K562 (cell line): ENCODE measurements at regions not wholly inside any gene's neighbourhood (a gene's known extent, or its start where the extent isn't known, plus 50 kb on each side); places are given as distances from the start of the nearest gene placed in this dataset.

Source experiments
- BMI1 ChIP-seq: fragments of 150-350 bp; IDR thresholded peaks from 2 replicates; pipeline ENCODE4 v1.6.1; 2014; ENCODE audit warnings: low read length
- FOXA3 ChIP-seq, 2 experiments: fragments of 450-650 bp in 1 of 2; sonication (generic) in 1 of 2; formaldehyde crosslinking; IDR thresholded peaks in 1 of 2; conservative IDR thresholded peaks in 1 of 2; 2 replicates each; pipeline versions ENCODE4 v1.4.0 to v1.8.0; 2020 to 2022; ENCODE audit warnings: mild to moderate bottlenecking in 2 of 2, missing genetic modification reagents in 1 of 2
- IRF2 ChIP-seq: sonication (generic); formaldehyde crosslinking; IDR thresholded peaks from 2 replicates; pipeline ENCODE4 v1.8.1; 2022; ENCODE audit warnings: mild to moderate bottlenecking, missing genetic modification reagents
- MCM3 ChIP-seq: fragments of 450-650 bp; IDR thresholded peaks from 2 replicates; pipeline ENCODE4 v1.6.1; 2016
- MED1 ChIP-seq: sonication (generic); formaldehyde crosslinking; IDR thresholded peaks from 2 replicates; pipeline ENCODE4 v1.8.1; 2023; ENCODE audit warnings: missing genetic modification reagents, borderline replicate concordance
- MTA1 ChIP-seq: fragments of 450-650 bp; IDR thresholded peaks from 2 replicates; pipeline ENCODE4 v1.6.1; 2017; ENCODE audit warnings: borderline replicate concordance
- NR1H2 ChIP-seq: sonication (generic); formaldehyde crosslinking; IDR thresholded peaks from 2 replicates; pipeline ENCODE4 v1.4.0; 2020; ENCODE audit warnings: mild to moderate bottlenecking, missing genetic modification reagents
- SIRT6 ChIP-seq: IDR thresholded peaks from one replicate; pipeline ENCODE4 v1.6.1; 2012; ENCODE audit warnings: low read depth, mild to moderate bottlenecking, control low read depth, inconsistent platforms, low read length, moderate library complexity
- SMARCC2 ChIP-seq: fragments of 450-650 bp; IDR thresholded peaks from 2 replicates; pipeline ENCODE4 v1.6.1; 2017; ENCODE audit warnings: antibody characterized with exemption, moderate library complexity, mild to moderate bottlenecking, low read depth
- TEAD1 ChIP-seq, 2 experiments: fragments of 450-650 bp in 1 of 2; sonication (generic) in 1 of 2; formaldehyde crosslinking; IDR thresholded peaks; 2 replicates each; pipeline versions ENCODE4 v1.4.0 to v1.8.0; 2020 to 2022; ENCODE audit warnings: mild to moderate bottlenecking in 2 of 2, missing genetic modification reagents in 1 of 2
- THAP12 ChIP-seq: fragments of 250-450 bp; sonication (Bioruptor Pico); IDR thresholded peaks from 2 replicates; pipeline ENCODE4 v1.9.0; 2021; ENCODE audit warnings: mild to moderate bottlenecking, inconsistent platforms
- ZNF668 ChIP-seq: fragments of 250-450 bp; sonication (Bioruptor Pico); IDR thresholded peaks from 2 replicates; pipeline ENCODE4 v1.8.0; 2022; ENCODE audit warnings: mild to moderate bottlenecking, inconsistent platforms
- TF ChIP-seq, protein P1 (sequence below): sonication (generic); formaldehyde crosslinking; IDR thresholded peaks from 2 replicates; pipeline ENCODE4 v1.8.0; 2022; ENCODE audit warnings: mild to moderate bottlenecking, missing genetic modification reagents

DNA sequence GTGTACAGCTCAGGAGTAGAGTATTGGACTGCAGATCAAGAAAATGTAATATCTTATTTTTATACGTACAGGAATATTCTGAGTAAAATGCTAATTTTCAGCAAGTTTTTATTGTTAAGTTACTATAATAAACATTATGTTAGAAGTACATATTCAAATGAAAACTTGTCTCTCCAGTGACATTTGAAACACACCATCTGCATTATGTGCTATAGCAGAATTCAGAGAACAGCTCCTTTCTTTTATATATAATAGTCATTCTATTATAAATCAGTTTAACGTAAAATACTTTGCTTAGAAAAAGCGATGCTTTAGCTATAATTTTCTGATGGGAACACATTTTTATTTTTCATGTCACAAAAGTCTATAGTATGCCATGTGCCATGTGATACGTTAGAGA is 249.0 kb downstream of the PTPRC start (continued):
- no peak for TF ChIP-seq MCM3
- no peak for TF ChIP-seq TEAD1 (CRISPR knock-in tag; IDR thresholded peaks at IDR 0.05)
- no peak for TF ChIP-seq MED1 (CRISPR knock-in tag)
- TF ChIP-seq SMARCC2 = no peak
- no peak for TF ChIP-seq BMI1
- TF ChIP-seq THAP12 (CRISPR knock-in tag) = no peak
- TF ChIP-seq, protein P1, sequence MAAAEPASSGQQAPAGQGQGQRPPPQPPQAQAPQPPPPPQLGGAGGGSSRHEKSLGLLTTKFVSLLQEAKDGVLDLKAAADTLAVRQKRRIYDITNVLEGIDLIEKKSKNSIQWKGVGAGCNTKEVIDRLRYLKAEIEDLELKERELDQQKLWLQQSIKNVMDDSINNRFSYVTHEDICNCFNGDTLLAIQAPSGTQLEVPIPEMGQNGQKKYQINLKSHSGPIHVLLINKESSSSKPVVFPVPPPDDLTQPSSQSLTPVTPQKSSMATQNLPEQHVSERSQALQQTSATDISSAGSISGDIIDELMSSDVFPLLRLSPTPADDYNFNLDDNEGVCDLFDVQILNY (CRISPR knock-in tag) = no peak
- no peak for TF ChIP-seq MTA1
- TF ChIP-seq SIRT6 = no peak
- no peak for TF ChIP-seq NR1H2
- TF ChIP-seq ZNF668 (CRISPR knock-in tag) = no peak
- no peak for TF ChIP-seq FOXA3 (CRISPR knock-in tag; conservative IDR thresholded peaks at IDR 0.05 in 1 of 2, IDR thresholded peaks at IDR 0.05 in 1 of 2)
- no peak for TF ChIP-seq IRF2 (CRISPR knock-in tag)
